HG03159 (cell line): ENCODE measurements at regions not wholly inside any gene's neighbourhood (a gene's known extent, or its start where the extent isn't known, plus 50 kb on each side); places are given as distances from the start of the nearest gene placed in this dataset.
A peak's percentile ranks its signal among the peaks of the same experiment; 100 is the strongest.

Experiments used
- ATAC-seq: cut with Tn5 transposase; IDR thresholded peaks from one replicate; pipeline ENCODE4 v1.9.1; 2021; ENCODE audit warnings: mild to moderate bottlenecking, moderate library complexity; ENCODE audit not compliant: unreplicated experiment

DNA sequence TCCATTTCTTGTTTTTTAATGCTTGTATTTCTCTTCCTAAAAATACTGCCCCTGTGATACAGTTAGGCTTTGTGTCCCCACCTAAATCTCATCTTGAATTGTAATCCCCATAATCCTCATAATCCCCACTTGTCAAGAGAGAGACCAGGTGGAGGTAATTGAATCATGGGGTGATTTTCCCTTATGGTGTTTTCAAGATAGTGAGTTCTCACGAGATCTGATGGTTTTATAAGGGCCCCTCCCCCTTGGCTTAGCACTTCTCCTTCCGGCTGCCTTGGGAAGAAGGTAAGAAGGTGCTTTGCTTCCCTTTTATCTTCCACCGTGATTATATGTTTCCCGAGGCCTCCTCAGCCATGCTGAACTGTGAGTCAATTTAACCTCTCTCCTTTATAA, 227.4 kb downstream of the MAN2A1 start:
- ATAC-seq = no peak

DNA sequence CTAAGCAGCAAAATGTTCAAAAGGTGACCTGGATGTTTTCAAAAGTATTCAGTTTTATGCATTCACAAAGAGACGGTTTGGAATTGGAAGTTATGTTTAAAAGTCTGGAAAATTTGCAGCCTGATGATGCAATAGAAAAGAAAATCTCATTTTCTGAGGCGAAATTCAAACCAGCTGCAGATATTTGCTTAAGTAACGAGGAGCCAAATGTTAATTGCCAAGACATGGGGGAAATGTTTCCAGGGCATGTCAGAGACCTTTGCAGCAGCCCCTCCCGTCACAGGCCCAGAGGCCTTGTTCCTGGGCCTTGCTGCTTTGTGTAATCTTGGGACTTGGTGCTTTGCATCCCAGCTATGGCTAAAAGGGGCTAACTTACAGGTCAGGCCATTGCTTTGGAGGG, 228.2 kb downstream of the MAN2A1 start:
- no peak for ATAC-seq

DNA sequence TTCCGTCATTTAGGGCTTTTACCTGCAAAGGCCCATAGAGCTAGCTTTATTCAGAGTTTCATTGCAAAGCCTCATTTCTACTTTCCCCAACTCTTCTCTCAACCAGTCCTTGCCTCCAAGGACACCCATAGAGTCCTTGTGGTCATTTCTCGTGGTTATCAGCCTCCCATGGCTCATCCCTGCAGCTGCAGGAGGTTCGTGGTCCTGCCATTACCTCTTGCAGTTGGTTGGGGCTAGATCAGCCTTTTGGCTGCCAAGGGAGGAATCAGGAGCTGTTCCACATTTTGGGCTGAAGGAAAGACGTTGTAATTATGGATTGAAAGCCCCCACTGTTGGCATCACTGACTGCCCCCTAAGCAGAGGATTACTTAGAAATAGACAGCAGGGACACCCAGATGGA, 231.0 kb downstream of the MAN2A1 start:
- ATAC-seq = no peak

DNA sequence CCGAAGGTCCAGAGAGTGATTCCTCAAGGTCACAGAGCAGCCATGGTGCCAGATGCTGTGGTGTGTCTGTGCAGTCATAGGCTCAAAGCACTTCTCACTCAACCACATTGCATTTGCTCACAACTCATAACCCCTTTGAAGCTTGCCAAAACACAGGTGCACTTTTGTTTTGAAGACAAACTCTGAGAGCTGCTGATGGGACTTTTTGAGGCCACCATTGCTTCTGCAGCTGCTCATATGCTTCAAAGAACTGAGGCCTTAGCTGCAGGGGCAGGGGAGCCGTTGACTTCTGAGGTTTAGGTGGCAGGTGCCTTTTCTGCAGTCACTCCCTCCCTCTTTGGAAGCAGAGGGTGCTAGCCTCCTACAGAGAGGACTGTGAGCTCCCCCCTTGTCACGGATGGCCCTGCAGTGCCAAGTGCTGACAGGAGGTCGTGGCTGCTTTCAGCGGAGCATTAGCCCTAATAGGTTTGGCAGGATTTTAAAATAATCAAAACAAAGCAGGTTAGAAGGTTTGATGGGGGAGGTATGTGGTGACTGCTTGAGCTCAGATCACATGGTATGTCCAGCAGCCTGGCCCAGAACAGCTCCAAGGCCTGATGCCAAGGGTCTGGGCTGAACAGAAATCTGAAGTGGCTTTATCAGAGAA, 232.1 kb downstream of the MAN2A1 start:
- peak; percentile 66 for ATAC-seq

DNA sequence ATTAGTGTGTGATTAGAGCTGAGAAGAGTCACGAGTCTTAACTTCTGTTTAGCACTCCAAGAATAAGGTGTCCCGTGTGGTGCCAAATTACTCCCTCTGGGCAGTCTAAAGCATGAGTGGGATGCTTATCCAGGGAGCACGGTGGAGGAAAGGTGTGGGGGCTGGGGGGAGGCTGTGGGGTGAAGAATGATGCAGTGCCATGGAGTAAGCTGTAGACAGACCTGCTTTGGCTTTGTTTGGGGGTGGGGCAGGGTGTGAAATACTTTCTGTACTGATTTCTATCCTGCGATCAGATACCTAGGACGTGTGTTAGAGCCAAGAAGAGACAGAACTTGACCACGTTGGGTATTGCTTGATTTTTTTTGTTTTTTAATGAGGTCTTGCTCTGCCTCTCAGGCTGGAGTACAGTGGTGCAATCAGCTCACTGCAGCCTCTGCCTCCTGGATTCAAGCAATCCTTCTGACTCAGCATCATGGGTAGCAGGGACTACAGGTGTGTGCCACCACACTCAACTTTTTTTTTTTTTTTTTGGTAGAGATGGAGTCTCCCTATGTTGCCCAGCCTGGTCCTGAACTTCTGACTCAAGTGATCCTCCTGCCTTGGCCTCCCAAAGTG, 232.8 kb downstream of the MAN2A1 start:
- ATAC-seq = no peak

DNA sequence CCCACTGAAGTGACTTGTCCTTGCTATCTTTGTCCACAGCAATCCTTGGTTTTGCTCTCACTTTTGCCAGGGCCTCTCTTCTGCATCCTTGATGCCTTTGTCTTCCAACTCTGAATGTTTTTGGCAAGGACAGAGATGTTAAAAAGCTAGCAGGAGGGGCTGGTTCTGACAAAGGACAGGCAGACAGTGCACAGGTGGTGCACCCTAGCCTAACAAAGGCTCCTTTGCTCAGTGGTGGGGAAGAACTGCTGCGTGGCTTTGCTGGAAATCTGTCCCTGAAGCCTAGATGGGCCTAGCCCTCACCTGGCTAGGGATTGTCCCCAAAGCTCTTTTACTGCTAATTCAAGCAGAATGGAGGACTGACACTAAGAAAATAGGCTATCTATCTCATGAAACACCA, 233.5 kb downstream of the MAN2A1 start:
- no peak for ATAC-seq

DNA sequence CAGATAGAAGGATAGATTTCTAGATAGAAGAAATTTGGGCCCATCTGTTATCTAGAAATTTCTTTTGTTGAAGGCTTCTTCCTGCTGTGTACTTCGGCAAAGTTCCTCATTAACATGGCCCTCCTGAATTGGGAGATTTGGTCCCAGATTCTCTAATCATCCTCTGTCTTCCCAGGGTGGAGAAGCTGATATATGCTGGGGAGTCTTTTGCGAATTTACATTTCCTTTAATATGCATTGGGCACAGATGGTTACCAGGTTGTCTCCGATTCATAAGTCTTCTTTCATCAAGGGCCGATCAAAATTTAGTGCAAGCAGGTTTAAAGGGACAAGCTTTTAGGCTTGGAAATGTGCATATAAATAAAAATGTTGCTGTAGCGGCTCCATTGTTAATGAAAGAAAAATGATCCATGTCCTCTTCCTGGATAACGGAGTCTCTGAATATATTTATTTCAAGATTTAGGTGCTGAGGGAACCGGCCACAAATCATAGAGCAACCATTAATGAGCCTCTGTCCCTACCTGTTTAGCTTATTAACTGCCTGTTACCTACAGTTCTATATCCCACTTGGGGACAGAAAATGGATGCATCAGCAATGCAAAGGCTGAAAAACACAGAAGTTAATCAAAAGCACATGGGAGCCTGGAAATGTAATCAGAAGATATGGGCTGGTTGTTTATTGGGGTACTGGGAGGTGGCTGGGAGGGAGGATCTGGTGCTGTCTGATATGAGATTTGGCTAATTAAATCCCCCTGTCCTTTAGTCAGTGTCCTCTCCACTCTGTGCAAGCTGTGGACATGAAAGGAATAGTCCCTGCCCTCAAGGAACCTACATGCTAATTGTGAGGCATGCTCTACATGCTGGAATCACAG, 234.7 kb downstream of the MAN2A1 start:
- no peak for ATAC-seq

DNA sequence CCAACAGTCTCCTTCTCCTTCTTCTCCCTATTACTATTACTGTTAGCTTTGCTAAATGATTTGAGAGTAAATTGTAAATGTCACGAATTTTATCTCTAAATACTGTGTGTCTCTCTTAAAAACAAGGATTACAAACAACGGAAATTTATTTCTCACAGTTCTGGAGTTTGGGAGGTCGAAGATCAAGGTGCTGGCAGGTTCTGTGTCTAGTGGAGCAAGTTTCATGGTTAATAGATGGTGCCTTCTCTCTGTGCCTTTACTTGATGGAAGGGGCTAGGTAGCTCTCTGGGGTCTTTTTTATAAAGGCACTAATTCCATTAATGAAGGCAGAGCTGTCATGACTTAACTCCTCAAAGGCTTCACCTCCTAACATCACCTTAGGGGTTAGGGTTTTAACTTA, 237.9 kb downstream of the MAN2A1 start:
- ATAC-seq = no peak

DNA sequence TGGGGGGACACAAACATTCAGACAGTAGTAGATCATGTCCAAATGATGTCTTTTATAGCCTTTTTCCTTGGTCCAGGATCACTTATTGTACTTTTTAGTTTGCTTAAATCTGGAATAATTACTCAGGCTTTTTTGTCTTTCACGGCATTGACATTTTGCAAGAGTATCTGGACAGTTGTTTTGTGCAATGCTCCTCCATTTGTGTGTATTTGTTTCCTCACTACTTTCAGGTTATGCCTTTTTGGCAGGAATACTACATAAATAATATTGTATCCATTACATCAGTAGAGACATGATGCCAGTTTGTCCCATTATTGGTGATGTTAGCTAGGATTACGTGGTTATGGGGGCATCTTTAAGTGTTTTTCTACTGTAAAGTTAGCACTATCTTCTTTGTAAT, 238.3 kb downstream of the MAN2A1 start:
- ATAC-seq = no peak

DNA sequence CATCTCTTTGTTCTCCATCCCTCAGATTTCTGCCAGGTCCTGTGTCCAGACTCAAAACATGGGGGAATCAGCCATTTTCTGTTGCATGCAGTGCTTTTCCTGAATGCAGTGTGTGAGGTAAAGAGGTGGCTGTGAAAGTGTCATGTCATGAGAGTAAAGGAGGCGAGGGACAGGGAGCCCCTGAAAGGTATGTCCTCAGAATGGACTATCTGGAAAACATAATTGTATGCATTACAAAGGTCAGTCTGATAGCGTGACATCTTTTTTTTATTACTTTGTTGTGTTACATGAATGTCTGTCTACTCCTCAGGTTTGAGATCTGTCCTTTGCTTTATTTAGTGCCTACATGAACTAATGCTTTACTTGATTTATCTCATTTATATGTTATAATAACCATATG, 239.1 kb downstream of the MAN2A1 start:
- ATAC-seq = no peak

DNA sequence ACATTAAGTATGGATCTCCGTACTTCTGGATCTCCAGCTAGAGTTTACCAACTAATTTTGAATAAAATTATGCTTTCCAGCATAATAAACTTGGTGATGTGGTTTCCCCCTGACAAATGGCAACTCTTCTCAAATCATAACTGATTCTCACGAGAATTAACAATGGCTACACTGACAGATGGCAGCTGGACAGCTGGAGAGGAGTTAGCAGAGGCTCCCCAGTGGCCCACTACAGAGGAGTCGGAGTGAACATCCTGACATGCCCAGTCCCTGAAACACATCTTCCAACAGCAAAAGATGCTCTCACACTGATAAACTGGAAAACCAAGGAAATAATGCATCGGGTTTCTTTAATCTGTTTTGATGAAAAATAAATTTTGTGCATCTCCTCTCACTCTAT, 239.6 kb downstream of the MAN2A1 start:
- no peak for ATAC-seq

DNA sequence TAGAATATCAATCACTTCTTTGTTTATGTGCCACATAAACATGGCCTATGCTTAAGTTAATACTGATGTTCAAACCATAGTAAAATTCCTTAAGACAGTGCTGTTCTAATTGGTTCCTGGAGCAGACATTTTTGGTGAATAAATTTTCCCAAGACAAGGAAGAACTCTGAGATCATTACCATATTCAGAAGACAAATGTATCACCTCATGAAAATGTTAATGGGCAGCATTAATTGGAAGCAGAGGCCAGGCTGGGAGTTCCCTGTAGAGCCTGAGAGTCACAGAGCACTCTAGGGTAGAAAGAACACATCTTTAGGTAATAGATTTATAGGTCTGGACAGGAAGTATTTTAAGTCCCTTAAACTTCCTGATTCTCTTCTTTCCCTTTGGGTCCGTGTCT, 240.2 kb downstream of the MAN2A1 start:
- no peak for ATAC-seq

DNA sequence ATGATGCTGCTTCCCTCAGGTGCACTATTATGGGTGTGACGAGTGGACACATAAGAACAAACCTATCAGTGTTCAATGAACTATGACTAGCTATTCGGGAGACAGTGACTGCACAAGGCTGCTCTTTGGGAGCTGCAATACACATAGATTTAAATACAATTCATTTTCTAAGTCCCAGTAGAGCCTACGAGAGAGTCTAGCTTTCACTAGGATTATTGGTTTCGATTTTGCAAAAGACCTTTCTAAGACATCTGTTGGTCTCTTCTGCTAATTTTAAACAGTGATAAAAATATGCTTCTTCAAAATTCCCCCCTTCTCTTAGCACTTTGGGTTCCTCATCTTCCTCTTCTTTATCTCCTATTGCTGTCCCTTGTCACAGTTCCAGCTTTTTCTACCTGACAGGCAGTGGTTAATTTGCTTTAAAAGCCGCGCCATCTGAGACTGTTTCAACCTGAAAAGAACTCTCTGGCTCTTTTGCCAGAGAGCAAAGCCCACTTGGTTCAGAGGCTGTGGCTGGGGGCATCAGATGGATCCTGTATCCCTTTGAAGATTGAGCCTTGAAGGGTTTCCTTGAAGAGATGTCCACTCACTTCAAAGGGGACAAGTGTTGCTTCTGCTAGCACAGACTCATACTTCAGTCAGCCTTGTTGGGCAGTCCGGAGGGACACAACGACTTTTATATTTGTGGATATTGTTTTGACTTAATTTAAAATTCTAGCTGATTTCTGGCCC, 241.5 kb downstream of the MAN2A1 start:
- no peak for ATAC-seq

DNA sequence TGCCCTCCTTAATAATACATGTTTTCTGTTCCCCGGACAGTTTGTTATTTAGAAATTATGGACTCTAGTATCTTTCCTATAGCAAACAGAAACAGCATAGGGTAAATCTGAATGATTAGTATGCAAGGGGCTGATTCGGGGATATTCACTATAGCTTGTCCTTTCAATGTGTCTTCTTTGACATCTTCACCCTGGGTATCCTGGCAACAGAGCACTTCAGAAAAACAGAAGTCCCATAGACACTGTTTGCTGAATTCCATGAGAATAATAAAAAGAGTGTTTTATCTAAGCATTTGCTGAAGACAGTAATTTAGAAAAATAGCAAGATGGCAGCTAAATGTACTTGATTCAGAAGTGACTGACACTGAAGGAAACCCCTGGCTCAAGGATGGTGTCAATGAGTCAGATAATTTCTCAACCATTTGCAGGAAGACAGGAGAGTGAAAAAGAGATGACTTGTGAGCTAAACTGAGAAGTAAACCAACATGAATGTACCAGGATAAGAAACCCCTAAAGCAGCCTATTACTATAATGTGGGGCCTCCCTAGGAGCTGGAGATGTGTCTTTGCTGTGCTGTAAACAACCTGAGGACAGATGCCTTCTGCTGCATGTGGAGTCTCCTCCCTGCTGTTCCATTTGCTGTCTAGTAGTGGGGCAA, 246.2 kb downstream of the MAN2A1 start:
- no peak for ATAC-seq

DNA sequence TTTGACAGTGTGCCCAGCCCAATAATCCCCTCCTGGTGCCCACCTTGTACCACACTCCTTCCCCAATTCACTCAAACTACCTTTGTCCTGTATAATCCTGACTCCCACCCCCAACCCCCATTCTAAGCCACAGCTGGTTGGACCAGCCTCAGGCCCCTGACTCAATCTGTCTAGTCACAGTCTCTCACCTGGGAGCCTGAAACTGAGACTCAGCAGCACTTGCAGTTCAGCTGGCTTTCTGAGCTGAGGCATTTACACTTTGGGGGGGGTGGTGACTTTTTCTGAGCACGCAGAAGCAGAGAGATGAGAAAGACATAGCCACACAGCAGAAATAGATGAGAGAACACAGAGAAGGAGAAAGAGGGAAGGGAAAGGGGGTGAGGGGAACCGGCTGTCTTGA, 247.3 kb downstream of the MAN2A1 start:
- peak; percentile 75 for ATAC-seq

DNA sequence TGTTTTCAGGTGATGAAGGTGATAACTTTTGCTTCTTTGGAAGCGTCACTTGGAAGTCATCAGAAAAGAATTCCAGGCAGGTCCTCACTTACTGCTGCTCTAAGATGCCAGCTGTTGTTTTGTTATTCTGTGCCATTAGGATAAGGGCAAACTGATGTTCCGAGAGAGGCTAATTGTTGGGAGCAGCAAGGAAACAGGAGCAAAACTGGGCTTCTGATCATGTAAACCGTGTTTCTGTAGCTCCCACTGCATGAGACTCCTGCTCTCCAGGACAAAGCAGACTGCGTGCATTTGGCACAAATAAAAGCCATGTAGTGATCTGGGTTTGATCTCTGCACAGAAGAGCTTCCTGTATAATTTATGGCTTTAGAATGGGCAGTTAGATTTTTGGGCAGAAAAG, 248.2 kb downstream of the MAN2A1 start:
- ATAC-seq = no peak

DNA sequence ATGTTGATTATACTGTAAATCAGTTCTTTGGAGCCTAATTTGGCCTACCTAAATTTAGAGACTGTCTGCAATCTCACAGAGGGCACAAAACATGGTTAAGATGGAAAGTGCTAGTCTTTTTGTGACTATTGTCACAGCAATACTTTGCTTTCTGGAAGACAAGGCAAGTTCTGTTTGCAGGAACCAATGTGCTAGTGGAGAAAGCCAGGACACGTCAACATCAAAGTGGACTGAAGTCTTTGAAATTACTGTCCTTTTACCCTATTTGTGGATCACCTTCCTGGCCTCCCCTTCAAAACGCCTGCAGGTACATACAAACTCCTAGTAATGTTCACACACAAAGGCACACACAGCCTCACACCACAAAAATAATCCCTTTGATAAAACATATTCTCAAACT, 248.7 kb downstream of the MAN2A1 start:
- ATAC-seq = no peak

DNA sequence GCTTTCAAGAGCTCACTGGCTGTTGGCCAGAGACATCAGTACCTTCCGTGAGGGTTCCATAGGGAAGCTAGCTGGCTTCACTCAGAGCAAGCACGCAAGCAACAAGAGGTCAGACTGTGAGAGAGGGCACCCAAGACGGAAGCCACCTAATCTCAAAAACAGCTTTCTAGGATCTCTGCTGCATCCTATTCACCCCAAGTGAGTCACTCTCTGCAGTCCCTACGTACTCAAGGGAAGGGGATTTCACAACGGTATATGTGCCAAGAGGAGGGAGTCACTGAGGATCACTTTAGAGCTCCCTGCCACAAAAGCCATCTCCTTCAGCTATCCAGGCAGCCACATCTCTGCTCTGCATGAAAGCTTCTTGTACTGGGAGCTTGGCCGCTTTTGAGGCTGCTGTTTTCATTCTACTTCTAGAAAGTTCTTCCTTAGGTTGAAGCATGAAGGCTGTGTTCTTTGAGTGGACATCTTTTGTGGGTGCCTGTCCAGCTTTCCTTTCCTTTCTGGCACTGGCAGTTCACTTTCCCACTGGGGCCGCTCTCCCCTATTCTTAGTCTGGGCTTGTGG, 249.5 kb downstream of the MAN2A1 start:
- ATAC-seq = no peak

DNA sequence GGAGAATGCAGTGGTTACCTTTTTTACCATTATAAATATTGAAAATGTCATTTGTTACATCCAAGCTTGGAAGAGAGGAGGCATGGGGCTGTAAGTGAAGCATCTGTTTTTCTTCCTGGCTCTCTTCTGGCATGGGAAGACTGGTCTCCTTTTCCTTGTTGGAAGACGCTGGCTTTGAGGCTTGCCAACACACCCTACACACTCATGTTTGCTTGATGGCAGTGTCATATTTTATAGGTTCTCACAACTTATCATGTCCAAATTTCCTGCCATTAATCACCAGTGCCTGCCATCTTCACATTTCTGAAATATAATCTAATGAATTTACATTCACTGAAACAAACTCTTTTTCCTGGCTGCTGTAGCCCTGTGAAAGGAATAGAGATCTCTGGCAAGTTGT, 252.9 kb downstream of the MAN2A1 start:
- no peak for ATAC-seq

DNA sequence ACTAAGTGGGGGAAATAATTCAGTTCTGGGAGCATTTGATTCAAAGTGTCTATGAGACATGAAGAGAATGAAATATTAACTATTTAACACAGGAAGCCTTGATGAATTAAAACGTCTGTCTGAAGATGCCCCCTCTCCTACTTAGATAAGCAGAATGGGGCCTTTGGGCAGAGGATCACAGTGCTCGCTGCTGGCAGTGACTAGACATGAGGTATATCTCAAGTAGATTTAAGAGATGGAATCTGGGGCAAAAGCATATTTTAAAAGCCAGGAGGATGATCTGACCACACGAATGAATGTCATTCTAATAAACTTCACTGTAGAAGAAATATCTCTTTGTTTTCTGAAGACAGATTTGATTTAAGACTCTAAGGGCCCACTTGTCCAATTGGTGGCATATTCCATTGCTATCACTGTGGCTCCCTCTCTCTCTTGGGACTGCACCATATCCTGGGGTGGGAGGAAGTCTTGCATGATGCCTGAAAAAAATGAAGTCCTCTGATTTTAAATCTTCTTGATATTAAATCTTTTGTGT, 254.0 kb downstream of the MAN2A1 start:
- ATAC-seq = no peak
